A549 (cell line): ENCODE measurements at regions not wholly inside any gene's neighbourhood (a gene's known extent, or its start where the extent isn't known, plus 50 kb on each side); places are given as distances from the start of the nearest gene placed in this dataset.

Experiments
- CBX8 ChIP-seq: fragments of 200-600 bp; sonication (generic); IDR thresholded peaks from 2 replicates; pipeline ENCODE4 v1.6.1; 2016
- HOXA7 ChIP-seq: fragments of 250-450 bp; sonication (Bioruptor Pico); IDR thresholded peaks from 2 replicates; pipeline ENCODE4 v1.5.0; 2020; ENCODE audit warnings: mild to moderate bottlenecking, moderate library complexity
- JUNB ChIP-seq: fragments of >200 bp; sonication (Bioruptor Twin); formaldehyde crosslinking; IDR thresholded peaks from 2 replicates; pipeline ENCODE4 v1.6.1; 2016
- NFE2L2 ChIP-seq: fragments of 150-350 bp; conservative IDR thresholded peaks from 2 replicates; pipeline ENCODE4 v1.6.1; 2014; ENCODE audit warnings: low read length
- POLR2A ChIP-seq: IDR thresholded peaks from 2 replicates; pipeline ENCODE4 v1.6.1; 2012; ENCODE audit warnings: mild to moderate bottlenecking, low read length
- TP53 ChIP-seq: fragments of 250-450 bp; sonication (Bioruptor Pico); IDR thresholded peaks from 2 replicates; pipeline ENCODE4 v1.5.0; 2021; ENCODE audit warnings: mild to moderate bottlenecking, moderate library complexity
- TF ChIP-seq, protein P1 (sequence below): fragments of >200 bp; sonication (Bioruptor Twin); formaldehyde crosslinking; IDR thresholded peaks from 3 replicates; pipeline ENCODE4 v1.5.1; 2016
- TF ChIP-seq, protein P2 (sequence below): IDR thresholded peaks from 2 replicates; pipeline ENCODE4 v1.6.1; 2012
- TF ChIP-seq, protein P3 (sequence below): fragments of 450-650 bp; IDR thresholded peaks from 2 replicates; pipeline ENCODE4 v1.6.1; 2014; ENCODE audit warnings: antibody characterized with exemption

DNA sequence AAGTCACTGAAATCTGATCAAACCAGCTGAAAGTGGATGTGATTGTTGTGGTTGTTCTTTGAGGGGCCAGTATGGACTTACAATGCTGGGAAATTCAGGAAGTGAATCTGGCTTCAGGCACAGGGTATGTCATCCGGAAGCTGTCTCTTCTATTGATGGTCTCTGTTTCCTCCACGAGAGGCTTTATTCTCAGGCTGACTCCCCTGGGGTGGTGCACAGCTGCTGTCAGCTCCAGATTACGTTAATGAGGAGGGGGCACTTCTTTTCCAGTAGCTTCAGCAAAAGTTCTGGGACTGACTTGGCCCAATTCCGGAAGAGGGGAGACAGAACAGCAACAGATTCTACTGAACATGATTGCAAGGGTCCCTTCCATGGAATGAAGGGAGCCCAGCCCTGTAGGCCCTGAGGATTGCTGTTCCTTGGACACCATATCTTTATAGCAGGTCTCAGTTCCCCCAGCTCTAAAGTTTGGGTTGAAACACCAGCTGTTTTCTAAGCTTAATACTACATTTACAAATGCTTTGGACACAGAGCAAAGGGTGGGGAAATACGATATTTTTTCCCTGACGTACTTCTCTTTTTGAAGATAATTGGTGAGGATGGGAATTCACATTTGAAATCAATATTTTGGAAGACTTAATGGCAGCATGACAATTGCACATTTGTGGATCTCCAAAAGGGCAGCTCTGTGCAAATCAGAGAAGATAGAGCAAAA, 400.9 kb downstream of the TSN start:
- TF ChIP-seq, protein P1, sequence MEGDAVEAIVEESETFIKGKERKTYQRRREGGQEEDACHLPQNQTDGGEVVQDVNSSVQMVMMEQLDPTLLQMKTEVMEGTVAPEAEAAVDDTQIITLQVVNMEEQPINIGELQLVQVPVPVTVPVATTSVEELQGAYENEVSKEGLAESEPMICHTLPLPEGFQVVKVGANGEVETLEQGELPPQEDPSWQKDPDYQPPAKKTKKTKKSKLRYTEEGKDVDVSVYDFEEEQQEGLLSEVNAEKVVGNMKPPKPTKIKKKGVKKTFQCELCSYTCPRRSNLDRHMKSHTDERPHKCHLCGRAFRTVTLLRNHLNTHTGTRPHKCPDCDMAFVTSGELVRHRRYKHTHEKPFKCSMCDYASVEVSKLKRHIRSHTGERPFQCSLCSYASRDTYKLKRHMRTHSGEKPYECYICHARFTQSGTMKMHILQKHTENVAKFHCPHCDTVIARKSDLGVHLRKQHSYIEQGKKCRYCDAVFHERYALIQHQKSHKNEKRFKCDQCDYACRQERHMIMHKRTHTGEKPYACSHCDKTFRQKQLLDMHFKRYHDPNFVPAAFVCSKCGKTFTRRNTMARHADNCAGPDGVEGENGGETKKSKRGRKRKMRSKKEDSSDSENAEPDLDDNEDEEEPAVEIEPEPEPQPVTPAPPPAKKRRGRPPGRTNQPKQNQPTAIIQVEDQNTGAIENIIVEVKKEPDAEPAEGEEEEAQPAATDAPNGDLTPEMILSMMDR, result no peak
- TF ChIP-seq JUNB, result no peak
- no peak for TF ChIP-seq NFE2L2
- TF ChIP-seq POLR2A, result no peak
- no peak for TF ChIP-seq HOXA7
- TF ChIP-seq TP53 (CRISPR knock-in tag), result no peak
- TF ChIP-seq, protein P2, sequence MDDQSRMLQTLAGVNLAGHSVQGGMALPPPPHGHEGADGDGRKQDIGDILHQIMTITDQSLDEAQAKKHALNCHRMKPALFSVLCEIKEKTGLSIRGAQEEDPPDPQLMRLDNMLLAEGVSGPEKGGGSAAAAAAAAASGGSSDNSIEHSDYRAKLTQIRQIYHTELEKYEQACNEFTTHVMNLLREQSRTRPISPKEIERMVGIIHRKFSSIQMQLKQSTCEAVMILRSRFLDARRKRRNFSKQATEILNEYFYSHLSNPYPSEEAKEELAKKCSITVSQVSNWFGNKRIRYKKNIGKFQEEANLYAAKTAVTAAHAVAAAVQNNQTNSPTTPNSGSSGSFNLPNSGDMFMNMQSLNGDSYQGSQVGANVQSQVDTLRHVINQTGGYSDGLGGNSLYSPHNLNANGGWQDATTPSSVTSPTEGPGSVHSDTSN, result no peak
- TF ChIP-seq, protein P3, sequence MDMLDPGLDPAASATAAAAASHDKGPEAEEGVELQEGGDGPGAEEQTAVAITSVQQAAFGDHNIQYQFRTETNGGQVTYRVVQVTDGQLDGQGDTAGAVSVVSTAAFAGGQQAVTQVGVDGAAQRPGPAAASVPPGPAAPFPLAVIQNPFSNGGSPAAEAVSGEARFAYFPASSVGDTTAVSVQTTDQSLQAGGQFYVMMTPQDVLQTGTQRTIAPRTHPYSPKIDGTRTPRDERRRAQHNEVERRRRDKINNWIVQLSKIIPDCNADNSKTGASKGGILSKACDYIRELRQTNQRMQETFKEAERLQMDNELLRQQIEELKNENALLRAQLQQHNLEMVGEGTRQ, result no peak
- TF ChIP-seq CBX8, result no peak
